A673 (cell line): ENCODE measurements at regions not wholly inside any gene's neighbourhood (a gene's known extent, or its start where the extent isn't known, plus 50 kb on each side); places are given as distances from the start of the nearest gene placed in this dataset.

Experiments
- BruUV-seq: library from RNA; stranded (reverse); fragments of 400-500 nt; replicated peaks from 2 replicates; lab custom pipeline; 2021; lab: Mats Ljungman, UMichigan
- CTCF ChIA-PET: fragments of 300-600 bp; sonication (Branson Sonifier 250); formaldehyde crosslinking; loops from one replicate; lab custom pipeline; 2022; ENCODE audit warnings: antibody characterized with exemption; lab: Charles Lee
- POLR2A ChIA-PET: fragments of 300-600 bp; sonication (Branson Sonifier 250); formaldehyde crosslinking; loops from one replicate; lab custom pipeline; 2022; ENCODE audit warnings: antibody characterized with exemption; ENCODE audit not compliant: low non-redundant PET; lab: Charles Lee
- DNase-seq: peaks from one replicate; pipeline ENCODE4 v3.0.0-alpha.2; 2015; ENCODE audit warnings: low spot score
- H3K27ac ChIP-seq: fragments of 200-600 bp; sonication (generic); 2 replicates; pipeline ENCODE4 v1.5.1; 2016; ENCODE audit warnings: mixed run types, low read depth, mild to moderate bottlenecking, mixed read lengths, antibody characterized with exemption, low read length; ENCODE audit not compliant: poor library complexity, severe bottlenecking
- H3K27me3 ChIP-seq: fragments of 200-600 bp; sonication (generic); replicated peaks from 2 replicates; pipeline ENCODE4 v1.6.1; 2017; ENCODE audit warnings: mixed run types, low read depth, mild to moderate bottlenecking, mixed read lengths, antibody characterized with exemption, low read length; ENCODE audit not compliant: insufficient read depth, poor library complexity
- H3K36me3 ChIP-seq: fragments of 200-600 bp; sonication (generic); 2 replicates; pipeline ENCODE4 v1.6.1; 2016; ENCODE audit warnings: mixed run types, mild to moderate bottlenecking, mixed read lengths, antibody characterized with exemption, low read length; ENCODE audit not compliant: insufficient read depth, poor library complexity, severe bottlenecking
- H3K4me1 ChIP-seq: fragments of 200-600 bp; sonication (generic); 2 replicates; pipeline ENCODE4 v1.6.1; 2017; ENCODE audit warnings: mixed run types, mild to moderate bottlenecking, mixed read lengths, antibody characterized with exemption, low read length; ENCODE audit not compliant: insufficient read depth, poor library complexity, severe bottlenecking
- H3K4me3 ChIP-seq: fragments of 200-600 bp; sonication (generic); 2 replicates; pipeline ENCODE4 v1.5.1; 2016; ENCODE audit warnings: low read depth, mixed run types, mild to moderate bottlenecking, mixed read lengths, low read length; ENCODE audit not compliant: poor library complexity, severe bottlenecking
- H3K9me3 ChIP-seq: fragments of 200-600 bp; sonication (generic); 2 replicates; pipeline ENCODE4 v1.6.1; 2016; ENCODE audit warnings: mixed run types, low read depth, mild to moderate bottlenecking, mixed read lengths, antibody characterized with exemption, low read length; ENCODE audit not compliant: poor library complexity, severe bottlenecking
- EZH2 ChIP-seq: fragments of 200-600 bp; sonication (generic); IDR thresholded peaks from 2 replicates; pipeline ENCODE4 v1.6.1; 2017; ENCODE audit warnings: borderline replicate concordance, low read depth, mild to moderate bottlenecking, mixed read lengths, antibody characterized with exemption, low read length; ENCODE audit not compliant: poor library complexity, severe bottlenecking
- intact Hi-C: fragments of 100-400 bp; cut with micrococcal nuclease; formaldehyde crosslinking; loops from one replicate; pipeline ENCODE4 v1.10.0; 2022; ENCODE audit not compliant: unreplicated experiment
- TF ChIP-seq, protein P1 (sequence below): fragments of 300-800, 200-600 bp; sonication (generic); conservative IDR thresholded peaks from 2 replicates; pipeline ENCODE4 v1.5.1; 2017; ENCODE audit warnings: low read depth, mild to moderate bottlenecking, antibody characterized with exemption, low read length, moderate library complexity, mixed read lengths

DNA sequence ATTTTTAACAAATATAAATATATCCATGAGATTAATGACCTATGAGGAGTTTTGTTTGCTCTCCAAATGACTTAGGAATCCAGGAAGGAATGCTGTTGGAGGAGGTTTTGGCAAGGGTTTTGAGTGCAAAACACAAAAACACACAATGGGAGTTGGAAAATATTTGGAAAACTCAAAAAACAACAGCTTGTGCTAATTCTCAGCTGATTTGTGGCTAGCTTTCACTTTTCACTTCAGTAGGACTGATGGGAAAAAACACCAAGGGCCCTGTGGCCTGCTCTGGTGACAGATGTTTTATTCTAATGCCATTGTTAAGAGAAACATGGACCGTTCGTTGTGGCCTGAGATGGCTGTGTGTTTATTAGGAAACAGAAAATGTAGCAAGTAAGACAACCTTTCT lies 113.9 kb downstream of the ALDH8A1 start:
- ChIA-PET CTCF (no interaction called here), POLR2A (no interaction called here)
- Histone ChIP-seq H3K27me3 (no peaks in the 10 kb centered on the region), H3K4me1 (no peaks in the 10 kb centered on the region), H3K27ac (no peak overlapping the region), H3K36me3 (no peaks in the 10 kb centered on the region), H3K4me3 (no peak overlapping the region), H3K9me3 (no peaks in the 10 kb centered on the region)
- TF ChIP-seq EZH2 = no peak
- TF ChIP-seq, protein P1, sequence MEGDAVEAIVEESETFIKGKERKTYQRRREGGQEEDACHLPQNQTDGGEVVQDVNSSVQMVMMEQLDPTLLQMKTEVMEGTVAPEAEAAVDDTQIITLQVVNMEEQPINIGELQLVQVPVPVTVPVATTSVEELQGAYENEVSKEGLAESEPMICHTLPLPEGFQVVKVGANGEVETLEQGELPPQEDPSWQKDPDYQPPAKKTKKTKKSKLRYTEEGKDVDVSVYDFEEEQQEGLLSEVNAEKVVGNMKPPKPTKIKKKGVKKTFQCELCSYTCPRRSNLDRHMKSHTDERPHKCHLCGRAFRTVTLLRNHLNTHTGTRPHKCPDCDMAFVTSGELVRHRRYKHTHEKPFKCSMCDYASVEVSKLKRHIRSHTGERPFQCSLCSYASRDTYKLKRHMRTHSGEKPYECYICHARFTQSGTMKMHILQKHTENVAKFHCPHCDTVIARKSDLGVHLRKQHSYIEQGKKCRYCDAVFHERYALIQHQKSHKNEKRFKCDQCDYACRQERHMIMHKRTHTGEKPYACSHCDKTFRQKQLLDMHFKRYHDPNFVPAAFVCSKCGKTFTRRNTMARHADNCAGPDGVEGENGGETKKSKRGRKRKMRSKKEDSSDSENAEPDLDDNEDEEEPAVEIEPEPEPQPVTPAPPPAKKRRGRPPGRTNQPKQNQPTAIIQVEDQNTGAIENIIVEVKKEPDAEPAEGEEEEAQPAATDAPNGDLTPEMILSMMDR = no peak
- no peak for DNase-seq
- no TSS peak for BruUV-seq
- intact Hi-C loops = no loop called here

DNA sequence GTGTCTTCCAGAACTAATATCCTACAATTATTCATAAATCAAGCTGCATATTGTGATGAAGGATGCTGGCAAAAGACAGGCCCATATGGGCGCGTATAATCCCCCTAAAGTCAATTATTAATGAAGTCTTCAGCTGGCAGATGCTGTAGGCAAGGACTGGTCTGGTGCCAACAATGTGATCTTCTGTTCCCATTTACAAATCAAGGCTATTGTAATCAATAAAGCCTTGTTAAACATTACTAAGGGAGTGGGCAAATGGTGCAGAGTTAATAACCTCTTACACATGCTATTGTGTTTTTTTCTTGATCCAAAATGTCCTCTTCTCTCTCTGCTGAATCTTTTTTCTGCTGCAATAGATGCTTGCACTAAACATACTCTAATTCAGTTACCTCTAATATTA lies 119.0 kb downstream of the ALDH8A1 start:
- no peaks in the 10 kb centered on the region for H3K27me3 ChIP-seq
- BruUV-seq = no TSS peak
- no peak overlapping the region for H3K4me3 ChIP-seq
- DNase-seq = no peak
- no peaks in the 10 kb centered on the region for H3K36me3 ChIP-seq
- CTCF ChIA-PET = no interaction called here
- no peaks in the 10 kb centered on the region for H3K4me1 ChIP-seq
- H3K27ac ChIP-seq = no peak overlapping the region
- intact Hi-C loops = no loop called here
- POLR2A ChIA-PET = interaction anchor here (0.6 to 0.7 kb wide), 2 partner anchors 21 to 73 kb away, joined by 3 read pairs; no protein-coding TSS in a partner anchor
- TF ChIP-seq, protein P1 = no peak
- no peak for TF ChIP-seq EZH2
- no peaks in the 10 kb centered on the region for H3K9me3 ChIP-seq

- ChIA-PET CTCF (no interaction called here), POLR2A (no interaction called here)
- Histone ChIP-seq H3K4me3 (no peak overlapping the region), H3K27ac (no peak overlapping the region), H3K27me3 (no peaks in the 10 kb centered on the region), H3K36me3 (no peaks in the 10 kb centered on the region), H3K9me3 (no peaks in the 10 kb centered on the region), H3K4me1 (no peaks in the 10 kb centered on the region)
- TF ChIP-seq, protein P1 = no peak
- no peak for TF ChIP-seq EZH2
- no peak for DNase-seq
- intact Hi-C loops = no loop called here
- BruUV-seq = no TSS peak
Measured at GRCh38 chr6:134830194-134830593, 119.7 kb downstream of the ALDH8A1 start.
